ENCODE measurements at regions not wholly inside any gene's neighbourhood (a gene's known extent, or its start where the extent isn't known, plus 50 kb on each side); places are given as distances from the start of the nearest gene placed in this dataset.

GRCh38 chr3:69454204-69454787 lies 68.4 kb upstream of the FRMD4B start (continued):
- TF ChIP-seq ELF2 (CRISPR knock-in tag; IDR thresholded peaks at IDR 0.05) (no peak), ZNF584 (CRISPR knock-in tag; IDR thresholded peaks at IDR 0.05; ENCODE audit: low read depth) (no peak), SLC30A9 (CRISPR knock-in tag; IDR thresholded peaks at IDR 0.05) (no peak), TFAP4 (CRISPR knock-in tag; IDR thresholded peaks at IDR 0.05; ENCODE audit: borderline replicate concordance) (no peak), BRD4 (IDR thresholded peaks at IDR 0.05) (no peak), ZMIZ1 (IDR thresholded peaks at IDR 0.05; ENCODE audit: low read depth in 2 of 2, low read length in 2 of 2) (no peak)

GRCh38 chr3:69452295-69452694 lies 66.4 kb upstream of the FRMD4B start:
- Histone ChIP-seq H3K27me3 (ENCODE audit: control insufficient read depth in 2 of 2, insufficient read depth in 2 of 2, low read length in 2 of 2) (no peaks in the 10 kb centered on the region), H3K9ac (ENCODE audit: insufficient read depth in 1 of 2, low read depth in 2 of 2, low read length in 2 of 2) (no peak overlapping the region), H2AFZ (ENCODE audit: low read depth, low read length) (no peak overlapping the region), H3K79me2 (ENCODE audit: control insufficient read depth, insufficient read depth, low read length) (no peaks in the 10 kb centered on the region), H3K4me2 (ENCODE audit: insufficient read depth, low read length) (no peak overlapping the region), H3K4me3 (no peak overlapping the region), H3K27ac (ENCODE audit: extremely low read depth, low read depth, low read length) (no peak overlapping the region), H3K36me3 (ENCODE audit: control insufficient read depth, insufficient read depth, low read length) (no peaks in the 10 kb centered on the region), H3K9me1 (ENCODE audit: control insufficient read depth, insufficient read depth, low read length) (no peaks in the 10 kb centered on the region), H4K20me1 (replicated peaks; ENCODE audit: control insufficient read depth, insufficient read depth, low read length) (no peaks in the 10 kb centered on the region), H3K4me1 (replicated peaks in 1 of 2; ENCODE audit: control insufficient read depth in 2 of 2, insufficient read depth in 2 of 2, low read length in 2 of 2) (no peaks in the 10 kb centered on the region), H3K9me3 (replicated peaks; ENCODE audit: control insufficient read depth, insufficient read depth, low read depth, low read length) (no peaks in the 10 kb centered on the region)
- ChIA-PET CTCF (ENCODE audit: low intra/inter-chr PET ratio) (no interaction called here), POLR2A (no interaction called here)
- no peak for TF ChIP-seq FOXM1 (IDR thresholded peaks at IDR 0.05; ENCODE audit: low read depth)
- no peak for TF ChIP-seq FOXM1 (CRISPR knock-in tag; IDR thresholded peaks at IDR 0.05; ENCODE audit: low read depth)
- TF ChIP-seq IRF9 (tag; IDR thresholded peaks at IDR 0.05) = no peak
- no peak for TF ChIP-seq ZNF3 (CRISPR knock-in tag; IDR thresholded peaks at IDR 0.05)
- TF ChIP-seq BRCA1 (IDR thresholded peaks at IDR 0.05) = no peak
- TF ChIP-seq BRCA1 (CRISPR knock-in tag; IDR thresholded peaks at IDR 0.05) = no peak
- no peak for TF ChIP-seq ZNF778 (CRISPR knock-in tag; IDR thresholded peaks at IDR 0.05)
- no peak for TF ChIP-seq ZZZ3 (IDR thresholded peaks at IDR 0.05)
- TF ChIP-seq ZBED1 (IDR thresholded peaks at IDR 0.05) = no peak
- no peak for TF ChIP-seq ZKSCAN3 (CRISPR knock-in tag; IDR thresholded peaks at IDR 0.05)
- no peak for TF ChIP-seq ZNF146 (CRISPR knock-in tag; IDR thresholded peaks at IDR 0.05; ENCODE audit: unreplicated experiment)
- in situ Hi-C loops (cut with MboI) = no loop called here
- DNase-seq (ENCODE audit: extremely low read depth in 1 of 4, low spot score in 3 of 4) (no peak), ATAC-seq (no peak), FAIRE-seq (no peak)
- intact Hi-C loops (cut with micrococcal nuclease) = no loop called here
- BruUV-seq (replicated peaks) = no TSS peak
- 8% methylated on average over 2 of the region's 2 CpGs for WGBS (ENCODE audit: insufficient coverage, low coverage, missing lambda C conversion rate)
